Astrocyte (in vitro differentiated cells and primary cell): ENCODE measurements at regions not wholly inside any gene's neighbourhood (a gene's known extent, or its start where the extent isn't known, plus 50 kb on each side); places are given as distances from the start of the nearest gene placed in this dataset.

Experiments used
- DNase-seq: peaks from one replicate; pipeline ENCODE4 v3.0.0-alpha.2; 2010; ENCODE audit warnings: low read depth
- FAIRE-seq: peaks from 2 replicates; lab custom pipeline; 2011; peaks lifted over from hg19 to GRCh38; lab: Jason Lieb, UNC
- H2AFZ ChIP-seq: 2 replicates; pipeline ENCODE4 v1.6.0; 2012; ENCODE audit warnings: low read depth, low read length, inconsistent platforms
- H3K27ac ChIP-seq: 2 replicates; pipeline ENCODE4 v1.5.1; 2011; ENCODE audit warnings: low read depth, low read length, inconsistent platforms
- H3K27me3 ChIP-seq: 2 replicates; pipeline ENCODE4 v1.6.0; 2011; ENCODE audit warnings: low read length, inconsistent platforms; ENCODE audit not compliant: insufficient read depth
- H3K36me3 ChIP-seq: 2 replicates; pipeline ENCODE4 v1.5.1; 2011; ENCODE audit warnings: low read length, inconsistent platforms; ENCODE audit not compliant: insufficient read depth
- H3K4me1 ChIP-seq: 2 replicates; pipeline ENCODE4 v1.5.1; 2011; ENCODE audit warnings: low read length, inconsistent platforms; ENCODE audit not compliant: insufficient read depth
- H3K4me2 ChIP-seq: 2 replicates; pipeline ENCODE4 v1.6.0; 2012; ENCODE audit warnings: low read length, inconsistent platforms
- H3K4me3 ChIP-seq: 2 replicates; pipeline ENCODE4 v1.5.1; 2011; ENCODE audit warnings: low read depth, mild to moderate bottlenecking, low read length, inconsistent platforms; ENCODE audit not compliant: insufficient read depth
- H3K79me2 ChIP-seq: 2 replicates; pipeline ENCODE4 v1.6.0; 2012; ENCODE audit warnings: mild to moderate bottlenecking, low read length, inconsistent platforms; ENCODE audit not compliant: insufficient read depth
- H3K9ac ChIP-seq: 2 replicates; pipeline ENCODE4 v1.6.0; 2012; ENCODE audit warnings: mild to moderate bottlenecking, low read length, inconsistent platforms
- H3K9me3 ChIP-seq: 2 replicates; pipeline ENCODE4 v1.5.1; 2012; ENCODE audit warnings: low read depth, mild to moderate bottlenecking, low read length, inconsistent platforms; ENCODE audit not compliant: insufficient read depth
- H4K20me1 ChIP-seq: 2 replicates; pipeline ENCODE4 v1.6.0; 2012; ENCODE audit warnings: low read length, inconsistent platforms; ENCODE audit not compliant: insufficient read depth
- H3K27ac Mint-ChIP-seq: one replicate; pipeline ENCODE4 v1.8.0; 2021; ENCODE audit warnings: mild to moderate bottlenecking, mixed read lengths; ENCODE audit not compliant: unreplicated experiment
- H3K27me3 Mint-ChIP-seq: one replicate; pipeline ENCODE4 v1.8.0; 2021; ENCODE audit warnings: low read depth, mixed read lengths; ENCODE audit not compliant: unreplicated experiment
- H3K36me3 Mint-ChIP-seq: one replicate; pipeline ENCODE4 v1.8.0; 2021; ENCODE audit warnings: low read depth, mixed read lengths; ENCODE audit not compliant: unreplicated experiment
- H3K4me1 Mint-ChIP-seq: one replicate; pipeline ENCODE4 v1.8.0; 2021; ENCODE audit warnings: low read depth, mixed read lengths; ENCODE audit not compliant: unreplicated experiment
- H3K4me3 Mint-ChIP-seq: one replicate; pipeline ENCODE4 v1.8.0; 2021; ENCODE audit warnings: mild to moderate bottlenecking, moderate library complexity, mixed read lengths; ENCODE audit not compliant: unreplicated experiment
- H3K9me3 Mint-ChIP-seq: one replicate; pipeline ENCODE4 v1.8.0; 2021; ENCODE audit warnings: mild to moderate bottlenecking, mixed read lengths; ENCODE audit not compliant: unreplicated experiment
- EZH2 ChIP-seq: IDR thresholded peaks from 2 replicates; pipeline ENCODE4 v1.6.1; 2012; ENCODE audit warnings: mild to moderate bottlenecking, low read length, inconsistent platforms; ENCODE audit not compliant: insufficient read depth
- TF ChIP-seq, protein P1 (sequence below): IDR thresholded peaks from 2 replicates; pipeline ENCODE4 v1.5.1; 2011; ENCODE audit warnings: low read depth, mild to moderate bottlenecking, inconsistent platforms, low read length, moderate library complexity; ENCODE audit not compliant: insufficient read depth

DNA sequence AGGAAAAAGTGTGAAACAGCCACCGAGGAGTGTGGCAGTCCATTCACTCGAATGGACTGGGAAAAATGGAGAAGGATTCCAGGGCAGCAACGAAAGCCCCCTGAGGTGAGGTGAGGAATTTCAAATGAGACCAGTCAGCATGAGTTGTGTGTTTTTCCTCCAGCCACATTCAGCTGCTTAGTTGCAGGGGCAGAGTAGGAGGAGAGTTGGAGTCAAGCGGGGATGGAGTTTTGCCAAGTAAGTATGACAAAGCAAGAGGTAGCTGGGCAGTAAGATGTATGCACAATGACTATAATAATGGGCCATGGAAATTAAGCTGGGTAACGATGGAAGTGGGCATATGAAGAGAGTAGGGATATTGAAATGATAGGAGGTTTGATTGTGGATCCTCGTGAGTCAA, 64.4 kb downstream of the CCDC54 start:
- no peaks in the 10 kb centered on the region for H3K27me3 ChIP-seq
- H3K27ac ChIP-seq = no peak overlapping the region
- no peaks in the 10 kb centered on the region for H3K4me1 ChIP-seq
- TF ChIP-seq, protein P1, sequence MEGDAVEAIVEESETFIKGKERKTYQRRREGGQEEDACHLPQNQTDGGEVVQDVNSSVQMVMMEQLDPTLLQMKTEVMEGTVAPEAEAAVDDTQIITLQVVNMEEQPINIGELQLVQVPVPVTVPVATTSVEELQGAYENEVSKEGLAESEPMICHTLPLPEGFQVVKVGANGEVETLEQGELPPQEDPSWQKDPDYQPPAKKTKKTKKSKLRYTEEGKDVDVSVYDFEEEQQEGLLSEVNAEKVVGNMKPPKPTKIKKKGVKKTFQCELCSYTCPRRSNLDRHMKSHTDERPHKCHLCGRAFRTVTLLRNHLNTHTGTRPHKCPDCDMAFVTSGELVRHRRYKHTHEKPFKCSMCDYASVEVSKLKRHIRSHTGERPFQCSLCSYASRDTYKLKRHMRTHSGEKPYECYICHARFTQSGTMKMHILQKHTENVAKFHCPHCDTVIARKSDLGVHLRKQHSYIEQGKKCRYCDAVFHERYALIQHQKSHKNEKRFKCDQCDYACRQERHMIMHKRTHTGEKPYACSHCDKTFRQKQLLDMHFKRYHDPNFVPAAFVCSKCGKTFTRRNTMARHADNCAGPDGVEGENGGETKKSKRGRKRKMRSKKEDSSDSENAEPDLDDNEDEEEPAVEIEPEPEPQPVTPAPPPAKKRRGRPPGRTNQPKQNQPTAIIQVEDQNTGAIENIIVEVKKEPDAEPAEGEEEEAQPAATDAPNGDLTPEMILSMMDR = no peak
- TF ChIP-seq EZH2 = no peak
- Mint-ChIP-seq H3K36me3 (no peaks in the 10 kb centered on the region), H3K4me1 (no peaks in the 10 kb centered on the region), H3K27me3 (no peaks in the 10 kb centered on the region), H3K4me3 (no peak overlapping the region), H3K9me3 (no peaks in the 10 kb centered on the region), H3K27ac (no peak overlapping the region)
- H3K36me3 ChIP-seq = no peaks in the 10 kb centered on the region
- FAIRE-seq (no peak), DNase-seq (peak; percentile 44)
- H3K4me3 ChIP-seq = no peak overlapping the region
- H3K4me2 ChIP-seq = no peak overlapping the region
- no peak overlapping the region for H3K9ac ChIP-seq
- H2AFZ ChIP-seq = peak overlapping the region; percentile 41
- no peaks in the 10 kb centered on the region for H4K20me1 ChIP-seq
- H3K9me3 ChIP-seq = no peaks in the 10 kb centered on the region
- H3K79me2 ChIP-seq = no peaks in the 10 kb centered on the region

DNA sequence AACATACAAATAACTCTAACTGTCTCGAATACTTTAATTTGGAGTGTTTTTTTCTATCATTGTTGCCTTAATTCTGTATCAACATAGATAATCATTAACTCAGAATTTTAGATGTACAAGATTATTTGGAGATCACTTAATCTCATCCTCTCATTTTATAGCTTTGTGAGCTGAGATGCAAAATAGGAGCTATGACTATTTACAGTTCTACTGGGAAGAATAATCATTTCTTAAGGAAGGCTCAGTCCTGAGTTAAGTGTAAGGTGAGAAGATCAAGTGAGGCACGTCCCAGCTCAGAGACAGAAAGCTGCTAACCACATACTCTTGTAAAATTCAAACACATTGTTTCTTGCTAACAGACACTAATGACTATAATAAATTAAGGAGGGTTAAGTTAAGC, 66.2 kb downstream of the CCDC54 start:
- no peak for TF ChIP-seq EZH2
- TF ChIP-seq, protein P1 = no peak
- Mint-ChIP-seq H3K4me1 (no peaks in the 10 kb centered on the region), H3K9me3 (no peaks in the 10 kb centered on the region), H3K27ac (no peak overlapping the region), H3K4me3 (no peak overlapping the region), H3K27me3 (no peaks in the 10 kb centered on the region), H3K36me3 (no peaks in the 10 kb centered on the region)
- Histone ChIP-seq H3K36me3 (no peaks in the 10 kb centered on the region), H3K9ac (no peak overlapping the region), H3K9me3 (no peaks in the 10 kb centered on the region), H3K4me2 (no peak overlapping the region), H3K27me3 (no peaks in the 10 kb centered on the region), H4K20me1 (no peaks in the 10 kb centered on the region), H3K4me1 (no peaks in the 10 kb centered on the region), H3K79me2 (no peaks in the 10 kb centered on the region), H3K27ac (no peak overlapping the region), H3K4me3 (no peak overlapping the region), H2AFZ (no peak overlapping the region)
- no peak for DNase-seq
- no peak for FAIRE-seq

DNA sequence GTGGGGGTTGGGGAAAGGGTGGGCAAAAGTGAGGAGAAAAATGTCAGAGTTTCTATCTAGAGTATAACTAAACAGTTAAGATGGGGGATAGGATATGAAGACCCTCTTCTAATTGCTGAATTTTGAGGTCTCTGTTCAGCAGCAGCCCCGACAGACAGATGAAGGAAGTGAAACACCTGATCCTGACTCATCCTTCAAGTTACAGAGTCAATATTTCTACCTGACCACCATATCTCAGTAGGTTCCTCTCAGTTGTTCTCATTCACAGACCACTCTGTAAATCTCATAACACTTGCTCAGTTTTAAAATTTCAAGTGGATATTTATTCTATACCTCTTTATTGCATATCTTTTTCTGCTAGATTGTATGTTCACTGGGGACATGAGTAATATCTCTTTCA, 69.5 kb downstream of the CCDC54 start:
- DNase-seq (no peak), FAIRE-seq (no peak)
- no peaks in the 10 kb centered on the region for H4K20me1 ChIP-seq
- peaks cover 8% of the 10 kb centered on the region for H3K4me1 Mint-ChIP-seq
- no peaks in the 10 kb centered on the region for H3K79me2 ChIP-seq
- H3K4me3 Mint-ChIP-seq = no peak overlapping the region
- H3K9me3 ChIP-seq = no peaks in the 10 kb centered on the region
- no peaks in the 10 kb centered on the region for H3K9me3 Mint-ChIP-seq
- no peak overlapping the region for H3K27ac ChIP-seq
- H3K4me2 ChIP-seq = no peak overlapping the region
- H3K36me3 Mint-ChIP-seq = no peaks in the 10 kb centered on the region
- H3K27me3 Mint-ChIP-seq = no peaks in the 10 kb centered on the region
- H3K4me3 ChIP-seq = no peak overlapping the region
- no peaks in the 10 kb centered on the region for H3K4me1 ChIP-seq
- no peak overlapping the region for H3K9ac ChIP-seq
- TF ChIP-seq, protein P1 = no peak
- no peak for TF ChIP-seq EZH2
- H3K27me3 ChIP-seq = no peaks in the 10 kb centered on the region
- H2AFZ ChIP-seq = no peak overlapping the region
- H3K36me3 ChIP-seq = no peaks in the 10 kb centered on the region
- H3K27ac Mint-ChIP-seq = no peak overlapping the region
